H1 (cell line): ENCODE measurements at regions not wholly inside any gene's neighbourhood (a gene's known extent, or its start where the extent isn't known, plus 50 kb on each side); places are given as distances from the start of the nearest gene placed in this dataset.

Source experiments
- CTCF ChIA-PET: fragments of 300-600 bp; sonication (Branson Sonifier 250); formaldehyde crosslinking; loops from one replicate; lab custom pipeline; 2021; ENCODE audit not compliant: partially characterized antibody; lab: Charles Lee
- POLR2A ChIA-PET: fragments of 300-600 bp; sonication (Branson Sonifier 250); formaldehyde crosslinking; loops from one replicate; lab custom pipeline; 2021; ENCODE audit warnings: inconsistent platforms; ENCODE audit not compliant: partially characterized antibody; lab: Charles Lee
- DNase-seq, 2 experiments: peaks; one replicate each; pipeline versions ENCODE4 v3.0.0 to v3.0.0-alpha.2; 2010 to 2022; ENCODE audit warnings: low spot score in 2 of 2, low read depth in 1 of 2, mixed read lengths in 1 of 2
- FAIRE-seq: peaks from 2 replicates; lab custom pipeline; 2011; peaks lifted over from hg19 to GRCh38; lab: Jason Lieb, UNC
- H2AFZ ChIP-seq: 2 replicates; pipeline ENCODE4 v1.8.1; 2012; ENCODE audit warnings: low read length, inconsistent platforms
- H2AK5ac ChIP-seq: 2 replicates; pipeline ENCODE4 v1.6.1; 2013; ENCODE audit warnings: low read depth, low read length
- H2BK120ac ChIP-seq: replicated peaks from 2 replicates; pipeline ENCODE3; 2013; ENCODE audit warnings: low read depth, low read length, inconsistent platforms
- H2BK12ac ChIP-seq: 2 replicates; pipeline ENCODE4 v1.6.1; 2013; ENCODE audit warnings: low read depth, low read length
- H2BK15ac ChIP-seq: 2 replicates; pipeline ENCODE4 v1.6.1; 2013; ENCODE audit warnings: low read length
- H2BK20ac ChIP-seq: 2 replicates; pipeline ENCODE4 v1.6.1; 2013; ENCODE audit warnings: low read length
- H2BK5ac ChIP-seq: 2 replicates; pipeline ENCODE4 v1.6.1; 2013; ENCODE audit warnings: low read depth, low read length
- H3K14ac ChIP-seq: 2 replicates; pipeline ENCODE4 v1.6.1; 2013; ENCODE audit warnings: inconsistent platforms; ENCODE audit not compliant: insufficient read length
- H3K18ac ChIP-seq: 2 replicates; pipeline ENCODE4 v1.6.1; 2013; ENCODE audit warnings: low read length; ENCODE audit errors: extremely low read depth
- H3K23ac ChIP-seq: 2 replicates; pipeline ENCODE4 v1.6.1; 2013; ENCODE audit warnings: inconsistent platforms; ENCODE audit not compliant: insufficient read length
- H3K23me2 ChIP-seq: 2 replicates; pipeline ENCODE4 v1.6.1; 2013; ENCODE audit warnings: low read depth, low read length
- H3K27ac ChIP-seq: 2 replicates; pipeline ENCODE4 v1.6.1; 2011; ENCODE audit warnings: low read depth, low read length, inconsistent platforms
- H3K27me3 ChIP-seq, 4 experiments: replicated peaks in 1 of 4; 1 replicate in 1 of 4; 2 replicates in 3 of 4; pipeline versions ENCODE4 v1.6.1 to v1.8.1; 2011 to 2013; ENCODE audit warnings: low read length in 3 of 4, mild to moderate bottlenecking in 3 of 4, inconsistent platforms in 2 of 4, mixed read lengths in 2 of 4, moderate library complexity in 1 of 4; ENCODE audit not compliant: control insufficient read depth in 3 of 4, insufficient read depth in 3 of 4; ENCODE audit errors: extremely low read depth in 1 of 4
- H3K36me3 ChIP-seq, 4 experiments: 2 replicates each; pipeline versions ENCODE4 v1.6.1 to v1.8.1; 2011 to 2013; ENCODE audit warnings: mild to moderate bottlenecking in 4 of 4, low read length in 3 of 4, moderate library complexity in 2 of 4, control low read depth in 1 of 4, inconsistent platforms in 1 of 4; ENCODE audit not compliant: insufficient read depth in 4 of 4, control insufficient read depth in 2 of 4
- H3K4ac ChIP-seq: replicated peaks from 2 replicates; pipeline ENCODE3; 2013; ENCODE audit warnings: low read length, low read depth, mixed read lengths, inconsistent platforms; ENCODE audit not compliant: insufficient read length
- H3K4me1 ChIP-seq, 4 experiments: replicated peaks in 1 of 4; 1 replicate in 1 of 4; 2 replicates in 3 of 4; pipeline versions ENCODE4 v1.6.1 to v1.8.1; 2011 to 2013; ENCODE audit warnings: low read length in 3 of 4, inconsistent platforms in 2 of 4, mixed read lengths in 1 of 4; ENCODE audit not compliant: insufficient read depth in 4 of 4, control insufficient read depth in 3 of 4
- H3K4me2 ChIP-seq, 2 experiments: 2 replicates each; pipeline versions ENCODE4 v1.6.1 to v1.8.1; 2011 to 2013; ENCODE audit warnings: low read depth in 2 of 2, low read length in 2 of 2, control low read depth in 1 of 2, inconsistent platforms in 1 of 2, mild to moderate bottlenecking in 1 of 2; ENCODE audit not compliant: insufficient read depth in 1 of 2
- H3K4me3 ChIP-seq, 4 experiments: fragments of 200-600, 300-600 bp in 1 of 4; sonication (generic), shearing (Covaris generic), sonication (Bioruptor Twin) in 1 of 4; 2 replicates each; pipeline versions ENCODE4 v1.5.1 to v1.8.1; 2011 to 2016; ENCODE audit warnings: low read length in 4 of 4, low read depth in 3 of 4, control low read depth in 2 of 4, inconsistent platforms in 2 of 4, mild to moderate bottlenecking in 2 of 4, mixed read lengths in 1 of 4, moderate library complexity in 1 of 4; ENCODE audit not compliant: insufficient read depth in 2 of 4; ENCODE audit errors: extremely low read depth in 1 of 4
- H3K56ac ChIP-seq: replicated peaks from 2 replicates; pipeline ENCODE3; 2013; ENCODE audit warnings: low read depth, mild to moderate bottlenecking, mixed read lengths, low read length, inconsistent platforms; ENCODE audit not compliant: insufficient read length
- H3K79me1 ChIP-seq: 2 replicates; pipeline ENCODE4 v1.6.1; 2013; ENCODE audit warnings: low read depth, low read length, control low read depth
- H3K79me2 ChIP-seq, 2 experiments: 2 replicates each; pipeline versions ENCODE4 v1.6.1 to v1.8.1; 2012 to 2013; ENCODE audit warnings: low read length in 2 of 2, mild to moderate bottlenecking in 2 of 2, inconsistent platforms in 1 of 2; ENCODE audit not compliant: insufficient read depth in 2 of 2, control insufficient read depth in 1 of 2
- H3K9ac ChIP-seq, 4 experiments: replicated peaks in 1 of 4; 1 replicate in 1 of 4; 2 replicates in 3 of 4; pipeline versions ENCODE4 v1.6.1 to v1.8.1; 2011 to 2013; ENCODE audit warnings: low read depth in 3 of 4, low read length in 3 of 4, control low read depth in 2 of 4, mild to moderate bottlenecking in 2 of 4, moderate library complexity in 2 of 4, inconsistent platforms in 1 of 4; ENCODE audit errors: extremely low read depth in 1 of 4
- H3K9me3 ChIP-seq, 2 experiments: 2 replicates each; pipeline versions ENCODE4 v1.6.1 to v1.8.1; 2012 to 2013; ENCODE audit warnings: mild to moderate bottlenecking in 2 of 2, moderate library complexity in 2 of 2, control low read depth in 1 of 2, inconsistent platforms in 1 of 2, low read depth in 1 of 2, low read length in 1 of 2, mixed read lengths in 1 of 2; ENCODE audit not compliant: insufficient read depth in 2 of 2
- H4K20me1 ChIP-seq, 2 experiments: replicated peaks in 1 of 2; 2 replicates each; pipeline versions ENCODE3 to v1.8.1; 2011 to 2013; ENCODE audit warnings: inconsistent platforms in 2 of 2, low read length in 2 of 2, mild to moderate bottlenecking in 1 of 2; ENCODE audit not compliant: insufficient read depth in 2 of 2, control insufficient read depth in 1 of 2
- H4K5ac ChIP-seq: 2 replicates; pipeline ENCODE4 v1.6.1; 2013; ENCODE audit warnings: low read length, low read depth, mixed read lengths, inconsistent platforms; ENCODE audit not compliant: insufficient read length
- H4K8ac ChIP-seq: 2 replicates; pipeline ENCODE4 v1.8.0; 2013; ENCODE audit warnings: mild to moderate bottlenecking, moderate library complexity, low read length, inconsistent platforms; ENCODE audit not compliant: insufficient read depth; ENCODE audit errors: extremely low read depth
- H4K91ac ChIP-seq: replicated peaks from 2 replicates; pipeline ENCODE3; 2013; ENCODE audit warnings: low read length, mixed read lengths, inconsistent platforms; ENCODE audit not compliant: insufficient read length
- BACH1 ChIP-seq: IDR thresholded peaks from 2 replicates; pipeline ENCODE4 v1.6.1; 2012; ENCODE audit warnings: low read length, improper control_type of control experiment
- BRCA1 ChIP-seq: IDR thresholded peaks from 2 replicates; pipeline ENCODE4 v1.6.1; 2012; ENCODE audit warnings: low read depth, low read length, improper control_type of control experiment
- CTCF ChIP-seq, 3 experiments: IDR thresholded peaks; 1 replicate in 2 of 3; 2 replicates in 1 of 3; pipeline versions ENCODE4 v1.5.1 to v1.6.1; 2011; ENCODE audit warnings: low read length in 3 of 3, mild to moderate bottlenecking in 3 of 3, inconsistent platforms in 2 of 3, low read depth in 1 of 3, moderate library complexity in 1 of 3; ENCODE audit not compliant: insufficient read depth in 1 of 3; ENCODE audit errors: control extremely low read depth in 1 of 3
- KDM5A ChIP-seq: fragments of 200-600 bp; IDR thresholded peaks from 2 replicates; pipeline ENCODE4 v1.7.1; 2012; ENCODE audit warnings: mild to moderate bottlenecking, low read length, inconsistent platforms, mixed read lengths
- NANOG ChIP-seq: IDR thresholded peaks from 2 replicates; pipeline ENCODE4 v1.6.1; 2011; ENCODE audit warnings: low read length, low read depth, mild to moderate bottlenecking, inconsistent platforms; ENCODE audit not compliant: insufficient read depth, poor library complexity, severe bottlenecking
- RXRA ChIP-seq: IDR thresholded peaks from 2 replicates; pipeline ENCODE4 v1.6.1; 2011; ENCODE audit warnings: low read depth, mild to moderate bottlenecking, low read length, moderate library complexity; ENCODE audit not compliant: insufficient read depth
- SP2 ChIP-seq: IDR thresholded peaks from 2 replicates; pipeline ENCODE4 v1.6.1; 2012; ENCODE audit warnings: mild to moderate bottlenecking, low read length, inconsistent platforms
- TCF12 ChIP-seq: IDR thresholded peaks from 2 replicates; pipeline ENCODE4 v1.6.1; 2011; ENCODE audit warnings: low read depth, mild to moderate bottlenecking, low read length
- YY1 ChIP-seq: IDR thresholded peaks from 2 replicates; pipeline ENCODE4 v1.6.1; 2011; ENCODE audit warnings: low read depth, mild to moderate bottlenecking, low read length
- WGBS, 2 experiments: shearing (Covaris generic) in 1 of 2; methylation state at CpG; one replicate each; pipeline versions ENCODE4 v1.1.6 to v1.1.7; 2013 to 2015; ENCODE audit warnings: low lambda C conversion rate in 2 of 2, mixed read lengths in 2 of 2, inconsistent platforms in 1 of 2, low coverage in 1 of 2, missing lambda C conversion rate in 1 of 2; ENCODE audit not compliant: insufficient replicate concordance in 2 of 2, insufficient coverage in 1 of 2, insufficient read length in 1 of 2; ENCODE audit errors: extremely low coverage in 1 of 2, missing lambda C conversion rate in 1 of 2; 5-methylcytosine and 5-hydroxymethylcytosine counted together

DNA sequence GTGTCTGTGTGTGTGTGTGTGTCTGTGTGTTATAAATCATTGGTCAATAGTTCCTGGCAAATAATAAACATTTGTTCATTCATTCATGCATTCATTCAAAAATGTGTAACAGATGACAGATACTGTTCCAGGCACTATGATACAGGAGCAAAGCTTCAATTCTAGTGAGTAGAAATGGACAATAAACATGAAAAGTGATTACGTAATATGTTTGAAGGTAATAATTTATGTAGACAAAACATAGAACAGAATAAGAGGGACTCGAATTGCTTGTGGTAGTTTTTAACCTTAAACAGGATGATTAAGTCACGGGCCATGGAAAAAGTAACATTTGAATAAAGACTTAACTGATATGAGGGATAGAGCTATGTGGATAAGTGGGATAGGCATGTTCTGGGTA lies 90.1 kb upstream of the MAGEC2 start:
- no peaks in the 10 kb centered on the region for H3K23me2 ChIP-seq
- no peak overlapping the region for H2AFZ ChIP-seq
- FAIRE-seq (no peak), DNase-seq (no peak)
- H3K27me3 ChIP-seq = no peaks in the 10 kb centered on the region
- H2BK120ac ChIP-seq = no peak overlapping the region
- no peak overlapping the region for H4K8ac ChIP-seq
- H3K14ac ChIP-seq = no peak overlapping the region
- H3K56ac ChIP-seq = no peak overlapping the region
- no peak overlapping the region for H2BK20ac ChIP-seq
- CTCF ChIA-PET = no interaction called here
- 100% methylated on average over 3 of the region's 3 CpGs; no CpG with 5 or more reads in 1 of the 2 experiments for WGBS, 2 experiments
- no peak overlapping the region for H3K27ac ChIP-seq
- H3K18ac ChIP-seq = no peak overlapping the region
- H3K9ac ChIP-seq = no peak overlapping the region
- H4K91ac ChIP-seq = no peak overlapping the region
- H2BK12ac ChIP-seq = no peak overlapping the region
- POLR2A ChIA-PET = no interaction called here
- no peak overlapping the region for H2BK15ac ChIP-seq
- no peak overlapping the region for H3K4me2 ChIP-seq
- no peaks in the 10 kb centered on the region for H4K20me1 ChIP-seq
- H3K4ac ChIP-seq = no peak overlapping the region
- no peak overlapping the region for H4K5ac ChIP-seq
- H3K79me1 ChIP-seq = no peaks in the 10 kb centered on the region
- H3K4me1 ChIP-seq = no peaks in the 10 kb centered on the region
- no peak overlapping the region for H2AK5ac ChIP-seq
- H3K4me3 ChIP-seq = no peak overlapping the region
- H3K79me2 ChIP-seq = no peaks in the 10 kb centered on the region
- no peak overlapping the region for H2BK5ac ChIP-seq
- H3K23ac ChIP-seq = no peak overlapping the region
- H3K36me3 ChIP-seq = no peaks in the 10 kb centered on the region
- no peaks in the 10 kb centered on the region for H3K9me3 ChIP-seq
- TF ChIP-seq CTCF (IDR thresholded peaks at IDR 0.05; ENCODE audit: control extremely low read depth in 1 of 3, insufficient read depth in 1 of 3, low read depth in 1 of 3, low read length in 3 of 3) (no peak), KDM5A (no peak), TCF12 (no peak), RXRA (no peak), YY1 (no peak), NANOG (no peak), SP2 (no peak), BACH1 (no peak), BRCA1 (no peak)
